ENCODE measurements at regions not wholly inside any gene's neighbourhood (a gene's known extent, or its start where the extent isn't known, plus 50 kb on each side); places are given as distances from the start of the nearest gene placed in this dataset.

DNA sequence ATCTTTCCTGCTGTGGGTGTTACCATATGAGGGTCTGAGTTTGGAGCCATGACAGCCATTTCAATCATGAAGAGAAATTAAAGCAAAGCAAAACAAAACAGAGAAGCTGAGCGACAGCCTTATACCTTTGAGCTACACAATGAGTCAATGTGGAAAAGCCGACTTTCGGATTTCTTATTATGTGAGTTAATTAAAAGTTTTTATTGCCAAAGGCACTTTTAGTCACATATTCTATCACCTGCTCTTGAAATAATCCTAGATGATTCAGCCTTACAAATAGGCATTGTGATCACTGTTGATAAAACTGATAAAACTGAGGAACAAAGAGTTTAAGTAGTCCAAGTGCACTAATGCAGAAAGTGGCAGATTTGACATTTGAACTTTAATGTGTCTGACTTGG, 381.9 kb upstream of the TENM4 start:
- DNase-seq (ENCODE audit: low read depth, low spot score): no peak

DNA sequence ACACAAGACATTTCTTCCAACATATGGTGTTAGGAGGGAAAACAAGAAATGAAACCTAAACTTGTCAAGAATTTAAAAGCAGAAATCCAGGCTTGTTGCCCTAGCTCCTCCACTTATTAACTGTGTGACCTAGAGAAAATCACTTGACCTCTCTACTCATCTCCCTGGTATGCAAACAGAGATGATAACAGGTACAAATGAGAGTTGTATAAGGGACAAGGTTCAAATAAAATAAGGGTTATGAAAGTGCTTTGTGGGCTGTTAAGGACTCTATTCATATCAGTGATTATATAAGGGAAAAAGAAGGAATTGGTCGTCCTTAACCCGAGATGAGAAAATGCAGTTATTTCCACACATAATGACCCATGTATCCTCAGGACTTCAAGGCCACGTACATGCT, 372.7 kb upstream of the TENM4 start:
- DNase-seq (ENCODE audit: low read depth, low spot score): no peak

DNA sequence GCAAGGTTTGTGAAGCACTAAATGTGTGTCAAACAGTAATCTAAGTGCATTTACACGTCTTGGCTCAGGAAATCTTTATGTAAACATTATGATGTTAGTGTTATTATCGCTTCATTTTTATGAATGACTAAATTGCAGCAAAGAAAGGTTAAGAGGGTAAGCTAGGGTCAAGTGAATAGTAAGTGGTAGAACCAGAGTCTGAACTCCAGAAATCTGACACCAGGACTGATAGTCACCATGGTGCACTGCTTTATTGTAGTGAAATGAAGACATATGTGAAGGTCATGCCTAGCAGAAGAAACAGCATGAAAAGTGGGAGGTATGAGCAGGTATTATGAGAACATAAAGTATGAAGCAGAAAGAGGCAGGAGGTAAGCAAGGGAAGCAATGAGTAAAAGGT, 368.7 kb upstream of the TENM4 start:
- no peak for DNase-seq (ENCODE audit: low read depth, low spot score)

DNA sequence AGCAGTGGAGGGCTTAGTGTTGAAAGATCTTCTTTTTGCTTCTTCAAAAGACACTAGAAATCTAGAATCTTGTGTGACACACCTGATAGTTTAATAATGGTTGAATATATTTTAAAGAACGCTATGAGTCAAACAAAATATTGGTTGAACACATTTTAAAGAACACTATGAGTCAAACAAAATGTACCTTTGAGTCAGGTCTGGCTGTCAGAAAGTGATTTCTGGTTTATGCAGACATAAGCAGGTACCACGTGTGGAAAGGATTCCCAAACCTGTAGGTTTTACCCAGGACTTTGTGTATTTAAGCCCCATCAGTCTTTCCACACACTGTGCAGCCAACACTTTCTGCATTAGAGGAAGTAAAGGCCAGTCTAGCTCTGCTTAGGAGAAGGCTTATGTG, 366.7 kb upstream of the TENM4 start:
- DNase-seq (ENCODE audit: low read depth, low spot score): no peak

DNA sequence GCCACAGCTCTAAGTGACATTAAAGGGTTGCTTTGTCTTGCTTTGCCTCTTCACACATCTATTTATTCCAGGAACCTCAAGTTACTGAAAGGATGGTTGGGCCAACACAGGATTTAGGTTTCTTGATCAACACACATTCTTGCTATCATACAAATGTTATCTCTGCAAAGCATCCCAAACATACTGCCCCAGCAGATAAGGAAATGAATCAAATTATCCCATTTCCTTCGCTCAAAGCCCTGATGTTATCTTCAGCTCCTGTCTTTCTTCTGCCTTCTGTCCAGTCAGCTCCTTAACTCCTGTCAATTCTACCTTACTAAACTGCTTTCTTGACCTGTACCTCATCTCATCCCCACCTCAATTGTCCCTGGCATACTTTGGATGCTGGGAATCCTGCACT, 355.9 kb upstream of the TENM4 start:
- no peak for DNase-seq (ENCODE audit: low read depth, low spot score)

DNA sequence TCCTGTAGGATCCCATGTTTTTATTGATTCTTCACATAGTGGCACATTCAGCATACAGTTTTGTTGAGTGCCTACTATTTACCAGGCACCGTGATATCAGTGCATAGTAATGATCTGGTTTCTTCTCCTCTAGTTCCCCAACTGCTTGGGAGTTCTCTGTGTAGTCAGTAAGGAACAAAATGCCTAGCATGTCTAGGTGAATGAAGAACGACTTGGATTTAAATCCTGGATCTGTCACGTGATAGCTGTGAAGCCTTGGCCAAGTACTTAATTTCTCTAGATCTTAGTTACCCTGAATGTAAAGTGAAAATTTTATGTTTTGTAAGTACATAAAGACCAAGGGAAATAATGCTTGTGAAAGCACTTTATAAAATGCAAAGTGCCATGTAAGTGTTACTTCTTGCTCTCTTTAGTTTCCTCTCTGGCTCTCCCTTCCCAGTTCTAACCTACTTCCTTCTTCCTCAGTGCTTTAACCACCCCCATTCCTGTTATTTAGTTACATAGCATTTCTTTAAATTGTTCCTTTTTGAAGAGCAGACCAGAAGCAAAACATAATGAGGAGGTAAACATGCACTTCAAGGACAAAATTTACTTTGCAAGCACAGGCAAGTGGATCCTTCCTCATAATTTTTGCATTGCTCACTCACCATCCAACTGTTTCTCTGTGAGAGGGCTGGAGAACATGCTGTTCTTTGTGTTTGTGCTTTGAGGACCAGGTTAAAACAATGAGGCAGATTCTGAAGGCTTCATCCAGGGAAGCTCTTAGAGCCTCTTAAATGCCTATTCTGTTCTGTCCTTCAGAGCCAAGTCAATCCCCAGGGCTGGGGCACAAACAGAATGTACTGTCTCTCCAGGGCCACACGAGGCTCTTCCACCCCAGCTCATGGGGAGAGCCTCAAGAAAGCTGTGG, 353.9 kb upstream of the TENM4 start:
- DNase-seq (ENCODE audit: low read depth, low spot score): no peak

DNA sequence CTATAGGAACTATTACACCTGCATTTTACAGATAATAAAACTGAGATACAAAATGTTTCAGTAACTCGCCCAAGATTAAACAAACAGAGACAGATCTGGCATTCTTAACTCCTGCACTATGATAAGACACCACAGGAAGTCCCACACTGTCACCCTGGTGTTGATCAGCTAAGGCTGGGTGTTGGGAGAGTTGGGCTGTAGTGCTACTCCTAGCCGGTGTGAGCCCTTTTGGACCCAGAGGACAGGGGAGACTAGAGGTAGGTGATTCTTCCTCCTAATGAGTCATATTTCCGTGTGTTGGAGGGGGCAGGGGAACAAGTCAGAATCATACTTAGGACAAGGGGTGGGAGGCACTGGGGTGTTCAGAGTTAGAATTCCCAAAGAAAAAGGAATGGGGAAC, 353.2 kb upstream of the TENM4 start:
- DNase-seq (ENCODE audit: low read depth, low spot score): no peak

DNA sequence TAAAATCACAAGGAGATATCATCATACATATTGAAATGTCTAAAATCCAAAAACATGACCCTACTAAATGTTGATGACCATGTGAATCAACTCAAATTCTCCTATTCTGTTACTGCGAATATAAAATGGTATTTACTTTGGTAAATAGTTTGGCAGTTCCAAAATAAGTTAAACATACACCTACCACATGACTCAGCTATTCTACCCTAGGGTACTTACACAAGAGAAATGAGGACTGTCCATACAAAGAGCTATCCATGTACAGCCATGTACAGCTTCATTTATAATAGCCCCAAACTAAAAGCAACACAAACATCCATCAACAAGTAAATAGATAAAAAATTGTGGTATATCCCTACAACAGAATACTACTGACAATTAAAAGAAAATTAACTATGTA, 346.1 kb upstream of the TENM4 start:
- no peak for DNase-seq (ENCODE audit: low read depth, low spot score)

DNA sequence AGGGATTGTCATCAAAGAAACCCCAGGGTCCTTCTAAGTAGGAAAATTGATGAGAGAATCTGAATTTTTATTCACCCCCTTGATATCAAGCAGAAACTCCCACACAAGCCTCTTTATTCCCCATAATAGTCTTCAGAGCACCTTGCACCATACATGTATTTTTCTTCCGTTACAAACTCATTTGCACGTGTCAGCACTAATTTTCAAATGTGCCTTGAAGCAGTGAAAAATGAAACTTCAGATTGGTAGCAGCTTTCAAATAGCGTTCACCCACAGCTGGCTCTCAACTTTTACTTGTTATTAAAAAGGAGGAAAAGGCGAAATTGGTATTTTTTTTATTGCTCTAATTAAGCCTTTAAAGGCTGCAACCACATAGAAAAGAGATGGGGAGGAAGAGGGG, 343.0 kb upstream of the TENM4 start:
- no peak for DNase-seq (ENCODE audit: low read depth, low spot score)

DNA sequence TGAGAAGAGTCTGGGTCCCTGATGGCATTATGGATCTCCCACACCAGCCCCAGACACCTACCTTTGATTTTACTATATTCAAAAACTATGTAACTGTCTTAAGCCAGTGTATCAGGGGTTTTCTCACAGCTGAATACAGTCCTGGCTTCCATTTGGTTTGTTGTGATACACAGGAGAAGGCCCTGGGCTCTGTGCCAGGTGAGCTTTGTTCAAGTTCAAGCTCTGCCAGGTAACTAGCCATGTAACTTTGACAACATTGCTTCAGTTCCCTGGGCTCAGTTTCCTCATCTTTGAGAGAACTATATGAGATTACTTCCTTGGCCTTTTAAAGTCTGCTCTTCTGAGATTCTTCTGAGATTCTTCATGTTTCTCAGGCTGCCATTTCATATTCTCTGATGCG, 327.5 kb upstream of the TENM4 start:
- no peak for DNase-seq (ENCODE audit: low read depth, low spot score)

DNA sequence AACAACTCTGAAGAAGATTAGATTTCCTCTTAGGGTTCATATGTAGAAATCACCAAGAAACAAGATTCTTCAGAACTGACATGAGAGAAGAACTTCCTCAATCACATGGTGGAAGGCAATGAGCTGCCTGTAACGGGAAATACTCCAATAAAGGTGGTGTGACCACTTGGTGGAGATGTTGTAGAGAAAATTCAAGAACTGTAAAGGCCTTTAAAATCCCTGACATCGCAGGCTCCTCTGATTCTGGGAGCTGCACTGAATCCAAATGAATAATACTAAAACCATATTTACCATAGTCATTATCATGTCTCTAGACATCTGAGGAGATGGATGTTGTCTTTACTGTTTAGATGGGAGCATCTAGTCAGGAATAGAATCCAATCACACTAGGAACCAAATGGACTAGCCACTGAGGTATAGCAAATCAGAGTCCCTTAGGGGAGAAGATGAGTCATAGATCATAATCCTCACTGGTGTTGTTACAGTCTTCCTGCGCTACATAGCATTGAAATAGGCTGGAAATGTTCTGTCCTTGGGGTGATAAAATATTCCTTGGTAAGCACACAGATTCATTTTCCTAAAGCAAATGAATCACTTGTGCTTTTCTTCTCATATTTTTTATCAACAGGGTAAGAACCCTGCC, 321.6 kb upstream of the TENM4 start:
- DNase-seq (ENCODE audit: low read depth, low spot score): peak; percentile 3

DNA sequence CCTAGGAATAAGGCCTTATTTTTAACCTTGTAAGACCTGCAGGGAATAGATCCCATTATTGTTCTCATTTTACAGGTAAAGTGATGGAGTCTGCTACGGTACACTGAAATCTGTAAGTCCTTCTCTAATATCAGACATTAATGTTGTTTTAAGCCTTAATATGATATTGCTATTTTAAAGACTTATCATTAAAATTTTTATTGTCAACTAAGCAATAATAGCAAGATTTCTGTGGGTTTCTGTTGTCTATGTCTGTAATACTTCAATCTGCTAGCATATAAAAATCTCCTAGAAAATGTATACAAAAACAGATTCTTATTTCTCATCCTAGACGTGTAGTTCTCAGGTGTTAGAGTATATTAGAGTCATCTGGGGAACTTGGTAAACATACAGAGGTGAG, 317.5 kb upstream of the TENM4 start:
- DNase-seq (ENCODE audit: low read depth, low spot score): no peak

DNA sequence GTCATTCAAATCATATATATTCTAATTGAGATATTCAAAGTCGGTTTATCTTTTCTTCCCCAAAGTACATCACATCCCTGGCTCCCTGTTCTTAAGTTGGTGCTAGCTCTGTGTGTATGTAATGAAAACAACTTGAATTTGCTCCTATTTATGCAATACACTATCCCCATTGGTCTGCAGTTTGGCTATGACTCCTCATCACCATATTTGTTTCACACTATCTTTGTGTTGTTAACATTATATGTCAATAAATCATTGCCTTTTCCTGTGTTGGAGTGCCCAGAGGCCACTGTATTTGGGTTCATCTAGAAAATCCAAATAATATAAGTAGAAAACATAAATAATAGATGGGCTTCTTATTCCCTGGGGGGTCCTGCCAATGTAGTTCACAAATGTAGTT, 306.6 kb upstream of the TENM4 start:
- DNase-seq (ENCODE audit: low read depth, low spot score): no peak

DNA sequence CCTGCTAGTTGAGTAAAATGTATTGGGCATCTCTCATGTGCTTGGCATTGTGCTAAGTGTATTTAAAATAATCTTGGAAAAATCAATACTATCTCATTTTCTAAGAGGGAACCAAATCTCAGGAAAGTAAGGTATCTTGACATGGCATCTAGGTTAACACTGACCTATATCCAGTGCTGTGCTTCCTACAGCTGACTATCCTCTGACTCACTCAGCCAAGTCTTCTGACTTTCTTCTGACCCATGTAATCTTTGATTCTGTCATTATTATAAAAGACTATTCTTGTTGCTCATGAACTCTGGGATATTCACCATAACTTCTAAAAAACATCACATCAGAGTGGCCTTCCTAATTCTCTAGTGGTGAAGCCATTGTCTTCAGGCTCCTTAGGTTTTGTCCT, 304.1 kb upstream of the TENM4 start:
- no peak for DNase-seq (ENCODE audit: low read depth, low spot score)

DNA sequence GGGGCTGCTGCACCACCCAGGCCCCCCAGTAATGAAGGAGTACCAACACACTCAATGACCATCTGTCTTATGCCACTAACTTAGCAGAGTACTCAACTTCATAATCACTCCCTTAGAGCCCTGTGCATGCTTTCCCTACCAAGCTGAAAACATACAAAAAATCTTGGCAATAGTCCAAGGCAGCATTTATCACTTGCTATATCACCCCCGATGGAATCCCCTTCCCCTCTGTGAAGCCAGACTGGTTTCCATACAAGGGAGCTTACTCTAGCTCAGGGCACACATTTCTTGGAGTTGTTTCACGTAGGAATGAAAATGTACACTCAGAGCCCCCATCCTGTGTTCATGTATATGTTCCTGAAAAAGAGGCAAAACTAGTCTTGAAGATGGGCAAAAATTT, 301.3 kb upstream of the TENM4 start:
- DNase-seq (ENCODE audit: low read depth, low spot score): no peak

DNA sequence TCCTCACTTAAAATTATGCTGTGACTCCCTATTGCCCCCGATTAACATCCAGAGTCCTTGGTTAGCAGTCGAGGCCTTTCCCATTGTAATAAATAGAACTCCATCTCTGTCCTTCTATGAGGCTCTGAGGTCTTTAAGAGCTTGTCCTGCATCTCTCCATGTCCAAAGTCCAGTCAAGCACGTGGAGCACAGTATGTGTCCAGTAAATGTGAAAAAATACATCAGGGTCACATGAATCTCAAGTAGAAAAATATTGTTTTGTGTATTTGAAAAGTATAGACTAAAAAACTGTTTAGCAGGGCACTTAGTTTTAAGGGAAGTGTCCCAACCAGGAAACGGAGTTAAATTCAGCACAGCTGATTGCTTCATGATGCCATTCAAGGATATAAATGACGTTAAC, 298.8 kb upstream of the TENM4 start:
- no peak for DNase-seq (ENCODE audit: low read depth, low spot score)

DNA sequence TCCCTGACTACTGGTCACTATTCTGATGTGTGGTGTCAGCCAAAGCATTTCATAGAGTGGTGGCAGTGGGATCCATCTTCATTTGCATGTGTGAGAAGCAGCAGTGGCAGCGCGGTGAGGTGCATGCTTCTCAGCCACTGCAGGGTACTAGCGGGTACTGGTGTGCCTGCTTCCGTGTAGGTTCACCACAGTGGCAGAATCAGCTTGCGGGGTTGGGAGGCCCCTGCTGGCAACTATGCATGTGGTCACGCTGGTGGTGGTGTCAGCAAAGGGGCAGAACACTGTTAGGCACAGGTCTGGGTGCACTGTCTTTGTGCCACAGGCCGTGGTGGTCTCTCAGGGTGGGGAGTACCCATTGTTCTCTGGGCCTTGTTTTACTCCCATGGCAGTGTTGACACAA, 286.4 kb upstream of the TENM4 start:
- no peak for DNase-seq (ENCODE audit: low read depth, low spot score)

DNA sequence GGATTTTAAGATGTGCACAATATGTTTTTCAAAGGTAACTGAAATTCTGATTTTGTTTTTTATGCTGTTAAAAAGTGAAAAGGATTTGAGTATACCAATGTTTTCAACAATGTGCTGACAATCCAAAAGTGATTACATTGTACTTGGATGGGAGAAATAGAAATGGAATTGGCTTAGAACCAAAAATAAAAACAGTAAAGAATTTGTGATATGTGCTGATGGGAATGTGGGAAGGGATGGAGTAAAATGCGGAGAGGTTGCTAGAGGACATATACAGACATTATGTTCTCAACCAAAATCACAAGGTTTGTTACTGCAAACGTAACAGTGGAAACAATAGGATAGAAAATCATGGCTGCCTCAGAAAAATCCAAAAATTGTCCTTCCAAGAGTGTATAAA, 279.3 kb upstream of the TENM4 start:
- no peak for DNase-seq (ENCODE audit: low read depth, low spot score)

DNA sequence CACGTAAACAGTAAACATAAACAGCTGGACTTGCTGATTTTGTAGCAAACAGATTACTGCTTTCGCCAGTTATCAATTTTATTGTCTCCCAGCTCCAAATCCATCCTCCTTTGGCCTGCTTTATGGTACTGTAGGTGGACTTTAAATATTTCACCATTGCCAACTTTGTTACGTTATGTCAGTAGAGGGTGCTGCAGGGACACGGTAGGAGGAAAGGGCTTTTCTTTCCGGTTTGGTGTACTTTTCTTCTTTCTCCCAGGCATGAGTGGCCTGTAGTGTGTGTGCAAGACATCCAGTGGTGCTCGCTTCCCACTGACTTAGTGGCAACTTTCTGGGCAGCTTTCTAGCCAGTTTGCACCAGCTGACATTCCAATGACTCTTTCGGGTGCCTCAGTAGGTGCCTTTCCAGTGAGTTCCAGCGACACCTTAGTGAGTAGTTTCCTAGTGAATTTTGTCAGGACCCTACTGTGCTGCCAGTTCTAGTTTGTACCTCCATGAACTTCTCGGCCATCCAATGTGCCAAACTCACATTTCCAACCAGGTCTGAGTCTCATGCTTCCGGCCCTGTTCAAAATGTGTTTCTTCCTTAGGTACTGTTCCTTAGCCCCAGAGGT, 267.6 kb upstream of the TENM4 start:
- peak; percentile 17 for DNase-seq (ENCODE audit: low read depth, low spot score)

DNA sequence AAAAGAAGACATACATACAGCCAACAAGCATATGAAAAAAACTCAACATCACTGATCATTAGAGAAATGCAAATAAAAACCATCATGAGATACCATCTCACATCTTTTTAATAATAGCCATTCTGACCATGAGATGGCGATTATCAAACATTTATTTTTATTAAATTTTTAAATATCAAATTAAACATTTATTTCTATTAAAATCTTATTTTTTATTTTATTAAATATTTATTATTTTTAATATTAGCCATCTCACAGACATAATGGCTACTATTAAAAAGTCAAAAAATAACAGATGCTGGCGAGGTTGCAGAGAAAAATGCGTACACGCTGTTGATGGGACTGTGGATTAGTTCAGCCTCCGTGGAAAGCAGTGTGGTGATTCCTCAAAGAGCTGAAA, 264.8 kb upstream of the TENM4 start:
- DNase-seq (ENCODE audit: low read depth, low spot score): no peak

DNA sequence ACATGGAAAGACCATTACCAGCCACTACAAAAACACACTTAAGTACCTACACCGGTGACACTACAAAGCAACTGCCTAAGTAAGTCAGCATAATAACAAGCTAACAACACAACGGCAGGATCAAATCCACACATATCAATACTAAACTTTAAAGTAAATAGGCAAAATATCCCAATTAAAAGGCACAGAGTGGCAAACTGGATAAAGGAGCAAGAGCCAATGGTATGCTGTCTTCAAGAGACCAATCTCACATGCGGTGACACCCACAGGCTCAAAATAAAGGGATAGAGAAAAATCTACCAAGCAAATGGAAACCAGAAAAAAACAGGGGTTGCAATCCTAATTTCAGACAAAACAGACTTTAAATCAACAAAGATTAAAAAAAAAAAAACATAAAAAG, 261.5 kb upstream of the TENM4 start:
- DNase-seq (ENCODE audit: low read depth, low spot score): no peak

DNA sequence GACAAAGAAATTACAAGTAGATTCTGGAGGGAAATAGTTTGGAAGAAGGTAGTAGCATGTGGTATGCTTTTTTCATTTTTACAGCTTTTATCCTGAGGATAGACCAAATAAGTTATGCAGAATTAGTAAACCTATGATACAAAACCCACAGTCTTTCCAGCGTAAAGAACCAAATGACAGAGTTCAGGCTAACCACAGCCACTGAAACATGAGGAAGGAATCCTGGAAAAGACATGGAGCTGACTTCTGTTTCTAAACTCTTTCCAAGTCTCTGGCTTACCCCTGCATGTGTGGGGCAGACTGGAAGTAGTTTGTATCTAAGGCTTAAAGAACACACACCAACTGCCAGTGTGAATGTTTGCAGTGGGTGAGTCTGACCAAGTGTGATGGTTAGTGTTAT, 258.4 kb upstream of the TENM4 start:
- DNase-seq (ENCODE audit: low read depth, low spot score): no peak

DNA sequence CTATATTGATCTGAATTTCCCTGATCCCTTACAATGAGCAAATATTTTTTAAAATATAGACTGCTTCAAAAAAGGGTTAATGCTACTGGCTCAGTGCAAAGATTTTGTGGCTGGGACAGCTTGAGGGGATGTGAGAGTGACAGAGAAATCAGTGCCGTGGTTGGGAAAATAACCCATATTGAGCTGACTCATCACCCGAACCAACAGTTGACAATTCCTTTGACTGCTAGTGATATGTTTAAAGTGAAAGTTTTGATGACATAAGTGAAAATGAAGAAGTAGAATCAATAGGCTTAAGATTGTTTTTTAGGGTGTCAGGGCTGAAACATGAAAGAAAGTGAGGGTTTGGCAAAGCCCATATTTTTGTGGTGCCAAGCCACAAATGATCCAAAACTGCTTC, 257.1 kb upstream of the TENM4 start:
- no peak for DNase-seq (ENCODE audit: low read depth, low spot score)
